C4-2B (cell line): ENCODE measurements at regions not wholly inside any gene's neighbourhood (a gene's known extent, or its start where the extent isn't known, plus 50 kb on each side); places are given as distances from the start of the nearest gene placed in this dataset.

Experiments
- ZFX ChIP-seq: fragments of 450-650 bp; IDR thresholded peaks from 2 replicates; pipeline ENCODE4 v1.6.1; 2017
- TF ChIP-seq, protein P1 (sequence below): fragments of 450-650 bp; conservative IDR thresholded peaks from 2 replicates; pipeline ENCODE4 v1.5.1; 2017; ENCODE audit warnings: mild to moderate bottlenecking

DNA sequence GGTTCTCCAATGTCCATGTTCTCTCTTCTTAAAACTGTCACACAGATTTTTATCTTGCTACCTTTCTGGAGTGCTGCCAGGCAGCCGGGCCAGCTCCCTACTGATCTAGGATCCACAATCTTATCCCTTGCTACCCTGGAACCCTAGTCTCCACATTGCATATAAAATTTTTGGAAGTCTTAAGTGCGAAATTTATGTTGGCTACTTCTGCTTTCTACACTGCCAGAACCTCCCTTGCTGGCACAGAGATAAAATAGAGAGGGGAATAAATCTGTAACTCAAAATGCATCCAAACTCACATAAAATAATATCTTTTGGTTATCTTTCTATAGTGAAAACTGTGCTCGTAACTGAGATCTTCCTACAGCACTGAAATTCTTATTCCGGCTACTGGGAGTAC is 182.6 kb downstream of the ZPLD1 start:
- TF ChIP-seq, protein P1, sequence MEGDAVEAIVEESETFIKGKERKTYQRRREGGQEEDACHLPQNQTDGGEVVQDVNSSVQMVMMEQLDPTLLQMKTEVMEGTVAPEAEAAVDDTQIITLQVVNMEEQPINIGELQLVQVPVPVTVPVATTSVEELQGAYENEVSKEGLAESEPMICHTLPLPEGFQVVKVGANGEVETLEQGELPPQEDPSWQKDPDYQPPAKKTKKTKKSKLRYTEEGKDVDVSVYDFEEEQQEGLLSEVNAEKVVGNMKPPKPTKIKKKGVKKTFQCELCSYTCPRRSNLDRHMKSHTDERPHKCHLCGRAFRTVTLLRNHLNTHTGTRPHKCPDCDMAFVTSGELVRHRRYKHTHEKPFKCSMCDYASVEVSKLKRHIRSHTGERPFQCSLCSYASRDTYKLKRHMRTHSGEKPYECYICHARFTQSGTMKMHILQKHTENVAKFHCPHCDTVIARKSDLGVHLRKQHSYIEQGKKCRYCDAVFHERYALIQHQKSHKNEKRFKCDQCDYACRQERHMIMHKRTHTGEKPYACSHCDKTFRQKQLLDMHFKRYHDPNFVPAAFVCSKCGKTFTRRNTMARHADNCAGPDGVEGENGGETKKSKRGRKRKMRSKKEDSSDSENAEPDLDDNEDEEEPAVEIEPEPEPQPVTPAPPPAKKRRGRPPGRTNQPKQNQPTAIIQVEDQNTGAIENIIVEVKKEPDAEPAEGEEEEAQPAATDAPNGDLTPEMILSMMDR = no peak
- TF ChIP-seq ZFX = no peak
